ENCODE measurements at regions not wholly inside any gene's neighbourhood (a gene's known extent, or its start where the extent isn't known, plus 50 kb on each side); places are given as distances from the start of the nearest gene placed in this dataset.
"Not testable (repeated sequence)": the region's sequence is repeated elsewhere in the genome, so short reads cannot be mapped to it uniquely, and the experiment has no call there.

GRCh38 chr3:5579946-5580345 is 392.4 kb downstream of the EDEM1 start:
- no peak overlapping the region for H3K27ac ChIP-seq
- H3K4me3 ChIP-seq, result no peak overlapping the region
- DNase-seq (ENCODE audit: low spot score), result no peak
- TF ChIP-seq CTCF (IDR thresholded peaks at IDR 0.05), result no peak

GRCh38 chr3:5580826-5581225 is 393.3 kb downstream of the EDEM1 start:
- TF ChIP-seq CTCF (IDR thresholded peaks at IDR 0.05), result no peak
- H3K27ac ChIP-seq, result no peak overlapping the region
- no peak overlapping the region for H3K4me3 ChIP-seq
- no peak for DNase-seq (ENCODE audit: low spot score)

- Histone ChIP-seq H3K27ac (no peak overlapping the region), H3K4me3 (no peak overlapping the region)
- DNase-seq (ENCODE audit: low spot score), result no peak
- no peak for TF ChIP-seq CTCF (IDR thresholded peaks at IDR 0.05)
Observed at GRCh38 chr3:5581743-5582142, 394.2 kb downstream of the EDEM1 start.

GRCh38 chr3:5583920-5584319 is 396.4 kb downstream of the EDEM1 start:
- TF ChIP-seq CTCF (IDR thresholded peaks at IDR 0.05), result no peak
- no peak for DNase-seq (ENCODE audit: low spot score)
- H3K4me3 ChIP-seq, result no peak overlapping the region
- no peak overlapping the region for H3K27ac ChIP-seq

- Histone ChIP-seq H3K4me3 (no peak overlapping the region), H3K27ac (no peak overlapping the region)
- no peak for DNase-seq (ENCODE audit: low spot score)
- no peak for TF ChIP-seq CTCF (IDR thresholded peaks at IDR 0.05)
Observed at GRCh38 chr3:5585085-5585484, 397.6 kb downstream of the EDEM1 start.

GRCh38 chr3:5606884-5607472 is 419.5 kb downstream of the EDEM1 start:
- DNase-seq (ENCODE audit: low spot score), result no peak
- Histone ChIP-seq H3K27ac (no peak overlapping the region), H3K4me3 (no peak overlapping the region)
- TF ChIP-seq CTCF (IDR thresholded peaks at IDR 0.05), result no peak

- Histone ChIP-seq H3K27ac (no peak overlapping the region), H3K4me3 (no peak overlapping the region)
- TF ChIP-seq CTCF (IDR thresholded peaks at IDR 0.05), result no peak
- no peak for DNase-seq (ENCODE audit: low spot score)
Observed at GRCh38 chr3:5607581-5607980, 420.1 kb downstream of the EDEM1 start.

- not testable (repeated sequence) for H3K4me3 ChIP-seq; DNase-seq (ENCODE audit: low spot score); H3K27ac ChIP-seq
Observed at GRCh38 chr3:5608971-5609370, 421.5 kb downstream of the EDEM1 start.

All from coronary artery (tissue), 2 donors.